ENCODE measurements at regions not wholly inside any gene's neighbourhood (a gene's known extent, or its start where the extent isn't known, plus 50 kb on each side); places are given as distances from the start of the nearest gene placed in this dataset.
"Not testable (repeated sequence)": the region's sequence is repeated elsewhere in the genome, so short reads cannot be mapped to it uniquely, and the experiment has no call there.

DNA sequence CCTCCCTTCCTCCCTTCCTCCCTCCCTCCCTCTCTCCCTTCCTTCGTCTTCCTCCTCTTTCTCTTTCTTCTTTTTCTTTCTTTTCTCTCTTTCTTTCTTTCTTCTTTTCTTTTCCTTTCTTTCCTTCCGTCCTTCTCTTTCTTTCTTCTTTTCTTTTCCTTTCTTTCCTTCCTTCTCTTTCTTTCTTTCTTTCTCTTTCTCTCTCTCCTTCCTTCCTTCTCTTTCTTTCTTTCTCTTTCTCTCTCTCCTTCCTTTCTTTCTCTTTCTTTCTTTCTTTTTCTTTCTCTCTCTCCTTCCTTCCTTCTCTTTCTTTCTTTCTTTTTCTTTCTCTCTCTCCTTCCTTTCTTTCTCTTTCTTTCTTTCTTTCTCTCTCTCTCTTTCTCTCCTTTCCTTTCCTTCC, 84.4 kb upstream of the SLC24A2 start:
- BruUV-seq (replicated peaks); H2AFZ ChIP-seq (replicated peaks; ENCODE audit: low read length, poor library complexity); H3K23ac ChIP-seq (ENCODE audit: low read depth, low read length); H2AK9ac ChIP-seq (replicated peaks; ENCODE audit: low read depth, low read length, poor library complexity); dilution Hi-C loops (cut with HindIII; ENCODE audit: low sequenced_read_pairs, unreplicated experiment); H3K56ac ChIP-seq (ENCODE audit: extremely low read depth, insufficient read depth, low read length); H4K5ac ChIP-seq (ENCODE audit: low read depth, low read length); in situ Hi-C loops (cut with MboI; ENCODE audit: low sequenced_read_pairs); H2BK15ac ChIP-seq (ENCODE audit: low read depth, low read length); H4K8ac ChIP-seq (ENCODE audit: low read depth in 2 of 2, low read length in 2 of 2); H3K9me1 ChIP-seq (ENCODE audit: insufficient read depth, low read length); H2BK20ac ChIP-seq (ENCODE audit: low read depth, low read length); H2BK120ac ChIP-seq (ENCODE audit: low read depth, low read length); ATAC-seq (ENCODE audit: low read depth); H2AK5ac ChIP-seq (ENCODE audit: low read depth, low read length); H4K20me1 ChIP-seq (ENCODE audit: insufficient read depth, low read length); H3K4me3 ChIP-seq (ENCODE audit: insufficient read depth, low read depth, low read length); H3K4me2 ChIP-seq (ENCODE audit: low read depth, low read length); H3K18ac ChIP-seq (ENCODE audit: low read depth, low read length); H3K27me3 ChIP-seq (ENCODE audit: control insufficient read depth, insufficient read depth, low read length); CTCF ChIA-PET; DNase-seq; H3K9me3 ChIP-seq (ENCODE audit: control insufficient read depth, insufficient read depth, low read length); H2BK5ac ChIP-seq (ENCODE audit: low read depth, low read length, poor library complexity, severe bottlenecking); H3K9ac ChIP-seq (ENCODE audit: low read depth, low read length); H3K27ac ChIP-seq (ENCODE audit: insufficient read depth, low read length); H3K4ac ChIP-seq (ENCODE audit: low read depth, low read length); intact Hi-C loops (cut with micrococcal nuclease); H4K91ac ChIP-seq (ENCODE audit: insufficient read depth, low read depth, low read length); H3K14ac ChIP-seq (replicated peaks; ENCODE audit: low read depth, low read length); H3K36me3 ChIP-seq (ENCODE audit: control insufficient read depth, insufficient read depth, low read length); H3K79me1 ChIP-seq (ENCODE audit: low read depth in 1 of 2, low read length in 2 of 2); H3K4me1 ChIP-seq (ENCODE audit: control insufficient read depth, insufficient read depth, low read length); POLR2A ChIA-PET (ENCODE audit: unreplicated experiment): not testable (repeated sequence)
- 44% methylated on average over 2 of the region's 2 CpGs; no CpG with 5 or more reads in 1 of the 2 experiments for WGBS, 2 experiments (ENCODE audit: extremely low coverage in 2 of 2, insufficient read length in 1 of 2)
